ENCODE measurements at regions not wholly inside any gene's neighbourhood (a gene's known extent, or its start where the extent isn't known, plus 50 kb on each side); places are given as distances from the start of the nearest gene placed in this dataset.

DNA sequence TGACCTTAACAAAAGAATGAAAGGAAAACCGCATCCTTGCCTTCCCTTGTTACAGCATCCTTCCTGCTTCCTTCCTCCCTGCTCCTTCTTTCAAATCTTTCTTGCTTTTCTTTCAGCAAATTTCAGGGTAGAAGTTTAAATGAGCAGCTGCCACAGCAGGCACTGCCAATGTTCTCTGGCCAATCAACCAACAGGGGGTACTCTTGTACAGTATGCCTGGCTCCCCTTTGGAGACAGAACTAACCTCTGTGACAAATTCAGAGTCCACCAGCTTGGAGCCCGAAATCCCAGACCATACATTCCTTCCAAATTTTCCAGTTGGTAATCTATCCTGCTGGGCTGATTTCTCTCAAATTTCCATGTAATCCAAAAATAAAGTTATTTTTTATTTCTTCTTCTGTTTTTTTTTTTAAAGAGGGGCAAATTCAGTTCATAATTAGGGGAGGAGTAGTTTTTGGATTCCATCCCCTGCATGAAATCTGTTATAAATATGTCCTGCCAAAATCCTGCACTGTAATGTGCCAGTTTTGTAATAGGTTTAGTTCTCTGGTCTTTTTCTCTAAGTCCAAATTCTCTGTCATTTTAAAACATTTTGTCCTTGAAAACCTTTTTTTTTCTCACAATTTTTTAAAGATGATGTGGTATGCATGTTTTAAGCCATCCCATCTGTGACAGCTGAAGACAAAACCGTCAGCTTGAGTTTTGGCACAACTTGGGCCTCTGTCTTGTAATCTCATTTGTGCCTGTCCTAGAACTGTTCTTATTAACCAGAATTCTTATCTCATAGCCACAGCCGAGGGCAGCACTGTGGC, 610.0 kb upstream of the LMO3 start:
- TF ChIP-seq POLR2A (IDR thresholded peaks at IDR 0.05; ENCODE audit: low read depth, low read length) (no peak), POLR2AphosphoS5 (IDR thresholded peaks at IDR 0.05; ENCODE audit: low read depth, low read length) (no peak), TAF1 (IDR thresholded peaks at IDR 0.05; ENCODE audit: borderline replicate concordance, low read depth, low read length) (no peak)

Measured in GM12892 (cell line).